ENCODE measurements at regions not wholly inside any gene's neighbourhood (a gene's known extent, or its start where the extent isn't known, plus 50 kb on each side); places are given as distances from the start of the nearest gene placed in this dataset.

DNA sequence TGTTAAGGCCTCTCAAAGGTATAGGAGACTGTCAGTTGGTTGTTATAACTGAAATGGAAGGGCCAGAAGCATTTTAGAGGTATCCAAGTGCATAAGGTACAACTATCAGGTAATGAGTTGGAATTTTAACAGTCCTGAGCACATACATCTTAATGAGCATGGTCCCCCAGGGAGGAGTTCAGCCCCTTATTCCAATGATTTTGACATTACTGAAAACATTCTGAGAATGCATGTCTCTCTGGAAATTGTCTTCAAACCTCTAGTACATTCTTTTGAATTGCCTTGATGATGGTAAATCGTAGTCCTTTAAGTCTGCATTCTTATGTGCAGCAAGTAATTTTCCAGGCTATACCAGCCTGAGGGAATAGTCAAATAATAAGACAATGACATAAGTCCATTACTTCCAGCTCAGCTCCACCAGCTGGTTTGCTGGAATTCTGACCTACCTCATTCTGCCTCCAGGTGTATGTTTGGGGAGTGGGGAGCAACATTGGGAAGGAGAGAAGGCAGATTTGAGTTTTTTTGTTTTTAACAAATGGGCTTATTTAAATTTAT, 239.2 kb downstream of the MSRB3 start:
- no peak for DNase-seq (ENCODE audit: low spot score)

- DNase-seq (ENCODE audit: low spot score), result no peak
These were observed 240.3 kb downstream of the MSRB3 start for GRCh38 chr12:65518771-65519170.

DNA sequence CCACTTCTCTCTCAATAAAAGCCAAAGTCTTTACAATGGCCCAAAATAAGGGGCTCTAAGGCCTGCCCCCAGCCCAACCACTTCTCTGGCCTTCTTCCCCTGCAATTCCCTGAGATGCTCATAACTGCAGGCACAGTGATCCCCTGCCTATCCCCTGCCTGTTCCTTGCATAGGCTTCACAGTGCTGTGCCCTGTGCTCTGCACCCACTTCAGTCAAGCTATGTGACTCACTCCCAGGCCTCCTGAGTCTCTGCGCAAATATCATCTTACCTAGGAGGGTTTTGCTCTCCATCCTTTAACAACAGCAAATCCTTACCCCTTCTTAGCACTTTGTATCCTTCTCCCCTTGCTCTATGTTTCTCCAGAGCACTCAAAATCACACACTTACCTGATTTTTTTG, 242.2 kb downstream of the MSRB3 start:
- no peak for DNase-seq (ENCODE audit: low spot score)

DNA sequence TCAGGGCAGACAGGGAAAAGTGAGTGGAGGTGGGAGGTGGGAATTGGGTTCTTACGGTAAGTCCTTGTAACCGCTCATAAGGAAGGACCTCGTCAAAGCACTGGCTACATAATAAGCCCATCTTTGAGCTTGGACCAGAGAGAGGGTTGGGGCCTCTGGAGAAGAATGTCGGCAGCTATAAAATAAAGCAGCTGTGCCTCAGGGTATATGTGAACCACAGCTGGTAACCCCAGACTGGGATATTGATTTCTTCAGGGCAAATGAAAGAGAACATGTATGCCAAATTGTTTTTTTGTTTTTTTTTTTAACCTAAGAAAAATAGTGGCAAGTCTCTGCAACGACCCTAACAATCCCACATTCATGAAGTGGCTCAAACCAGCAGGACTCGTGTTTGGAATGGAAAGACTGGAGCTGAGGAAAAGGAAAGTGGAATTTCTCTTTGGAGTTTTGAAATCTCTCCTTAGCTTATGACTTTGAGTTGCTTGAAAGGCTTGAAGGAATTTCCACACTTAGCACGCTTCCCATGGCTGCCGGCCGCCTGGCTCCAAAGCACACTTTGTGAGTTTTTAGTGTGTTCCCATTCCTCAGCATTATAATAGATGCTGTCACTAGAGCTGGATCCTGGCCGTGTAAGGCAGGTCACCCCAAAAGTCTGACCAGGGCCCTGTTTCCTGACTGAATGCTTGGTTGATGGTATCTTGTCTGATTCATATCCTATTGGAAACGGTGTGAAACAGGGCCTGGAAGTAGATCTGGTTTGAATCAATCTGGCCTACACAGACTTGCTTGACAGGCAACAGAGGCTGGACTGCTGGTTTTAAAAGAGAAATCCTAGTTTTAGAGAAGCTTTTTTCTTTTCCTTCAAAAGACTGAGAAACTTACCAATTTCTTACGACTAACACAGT, 244.7 kb downstream of the MSRB3 start:
- no peak for DNase-seq (ENCODE audit: low spot score)

DNA sequence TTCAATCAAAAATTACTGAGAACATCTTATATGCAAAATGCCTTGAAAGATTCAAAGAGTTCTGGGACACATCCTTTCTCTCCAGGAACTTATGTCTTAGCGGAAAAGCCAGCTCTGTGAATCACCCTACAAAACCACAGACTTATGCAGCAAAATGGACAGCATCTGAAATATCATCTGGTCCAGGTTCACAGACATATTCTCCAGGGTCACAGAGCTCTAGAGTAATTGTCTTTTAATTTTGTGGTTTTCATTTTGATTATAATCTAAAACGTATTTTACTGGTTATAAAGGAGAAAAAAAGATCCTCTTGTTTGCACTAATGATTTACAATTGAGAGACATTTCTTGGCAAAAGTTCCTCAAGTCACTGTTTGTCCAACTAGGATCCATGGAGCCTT, 246.2 kb downstream of the MSRB3 start:
- DNase-seq (ENCODE audit: low spot score), result no peak

- no peak for DNase-seq (ENCODE audit: low spot score)
These were observed 247.1 kb downstream of the MSRB3 start for GRCh38 chr12:65525491-65526141.

DNA sequence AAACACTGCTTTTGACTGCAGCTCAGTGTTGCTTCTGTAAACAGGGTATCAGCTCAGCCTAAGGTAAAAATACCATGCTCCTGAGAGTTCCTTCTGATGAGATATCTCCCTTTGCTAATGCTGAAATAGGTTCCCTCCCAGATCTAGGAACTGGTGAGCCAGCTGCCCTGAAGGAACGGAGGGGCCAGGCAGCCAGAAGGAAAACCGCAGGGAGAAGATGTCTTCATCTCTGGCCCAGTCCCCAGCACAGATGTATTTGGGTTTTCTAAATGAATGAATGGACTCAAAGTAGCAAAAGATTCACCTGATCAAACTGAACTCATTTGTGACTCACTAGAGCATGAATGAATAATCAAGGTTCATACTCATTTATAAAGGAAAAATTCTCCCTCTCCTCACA, 247.8 kb downstream of the MSRB3 start:
- no peak for DNase-seq (ENCODE audit: low spot score)

DNA sequence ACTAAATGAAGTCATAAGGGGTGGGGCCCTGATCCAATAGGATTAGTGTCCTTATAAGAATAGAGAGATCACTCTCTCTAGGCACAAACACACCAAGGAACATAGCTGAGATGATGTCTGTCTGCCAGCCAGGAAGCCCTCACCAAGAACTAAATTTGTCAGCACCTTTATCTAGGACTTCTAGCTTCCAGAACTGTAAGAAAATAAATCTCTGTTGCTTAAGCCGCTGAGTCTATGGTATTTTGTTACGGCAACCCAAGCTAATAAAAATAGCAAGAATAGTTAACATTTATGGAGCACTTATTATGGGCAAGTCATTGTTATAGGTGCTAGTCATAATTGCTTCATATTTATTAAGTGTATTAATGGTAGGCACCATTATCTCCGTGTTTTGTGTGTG, 249.6 kb downstream of the MSRB3 start:
- DNase-seq (ENCODE audit: low spot score), result no peak

DNA sequence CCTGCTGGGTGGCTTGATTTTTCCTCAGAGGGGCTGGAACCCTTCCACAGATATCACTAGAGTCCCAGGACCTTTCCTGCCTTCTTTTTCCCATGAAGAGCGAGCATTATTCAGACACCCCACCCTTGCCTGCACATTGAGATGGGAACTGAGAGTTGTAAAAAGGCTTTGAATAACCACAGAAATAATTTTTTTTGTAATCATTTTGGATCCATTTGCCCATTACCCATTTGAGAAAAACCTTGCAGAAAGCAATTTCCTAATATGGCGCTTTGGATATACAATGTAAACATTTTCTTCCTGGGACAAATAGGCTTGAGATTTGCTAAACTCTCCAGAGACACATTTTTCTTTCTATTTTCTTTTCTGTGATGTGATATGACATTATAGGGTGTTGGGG, 250.6 kb downstream of the MSRB3 start:
- no peak for DNase-seq (ENCODE audit: low spot score)

DNA sequence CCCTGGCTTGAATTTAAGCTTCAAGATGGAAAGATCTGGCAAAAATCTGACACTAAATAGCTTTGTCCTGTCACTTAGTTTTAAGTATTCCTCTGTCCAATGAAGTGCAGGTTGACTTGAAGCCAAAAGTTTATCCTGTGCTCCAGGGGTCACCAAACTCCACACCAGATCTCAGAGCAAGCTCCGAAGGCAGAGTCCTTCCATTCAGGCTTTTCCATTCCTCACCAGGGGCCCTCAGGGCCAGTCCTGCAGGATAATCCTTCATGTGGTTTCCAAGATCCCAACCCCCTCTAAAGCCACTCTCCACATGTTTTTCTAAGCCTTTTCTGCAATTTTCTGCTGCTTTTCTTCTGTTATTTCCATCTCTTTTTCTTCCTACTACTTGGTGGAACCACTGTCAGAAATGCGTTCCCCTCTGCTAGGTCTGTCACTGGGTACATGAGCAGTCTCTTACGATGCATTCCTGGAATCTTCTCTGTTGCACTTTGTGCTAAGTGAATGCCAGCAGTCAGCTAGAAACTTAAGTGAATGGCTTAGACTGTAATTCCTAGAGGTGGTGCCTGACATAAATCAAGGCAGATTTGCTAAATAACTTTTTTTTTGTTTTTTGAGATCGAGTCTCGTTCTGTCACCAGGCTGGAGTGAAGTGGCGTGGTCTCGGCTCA, 251.4 kb downstream of the MSRB3 start:
- no peak for DNase-seq (ENCODE audit: low spot score)

GRCh38 chr12:65532162-65532561, 253.7 kb downstream of the MSRB3 start:
- no peak for DNase-seq (ENCODE audit: low spot score)

DNA sequence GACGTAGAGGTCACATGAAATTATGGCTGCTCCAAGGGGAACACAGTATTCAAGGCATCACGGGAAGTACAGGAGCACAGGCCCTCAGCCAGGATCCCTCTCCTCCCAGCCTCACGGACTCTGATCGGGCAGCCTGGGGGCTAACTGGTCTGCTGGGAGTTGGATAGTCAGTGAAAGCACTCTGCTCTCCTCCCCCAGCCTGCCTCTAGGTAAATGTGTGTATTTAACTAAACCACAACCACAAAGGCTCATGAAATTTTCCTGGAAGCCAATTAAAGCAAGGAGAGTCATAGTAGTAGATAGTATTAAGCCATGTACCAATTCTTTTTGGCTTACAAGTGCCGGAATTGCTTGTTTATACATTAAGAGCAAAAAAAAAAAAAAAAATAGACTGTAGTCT, 254.3 kb downstream of the MSRB3 start:
- DNase-seq (ENCODE audit: low spot score), result no peak

DNA sequence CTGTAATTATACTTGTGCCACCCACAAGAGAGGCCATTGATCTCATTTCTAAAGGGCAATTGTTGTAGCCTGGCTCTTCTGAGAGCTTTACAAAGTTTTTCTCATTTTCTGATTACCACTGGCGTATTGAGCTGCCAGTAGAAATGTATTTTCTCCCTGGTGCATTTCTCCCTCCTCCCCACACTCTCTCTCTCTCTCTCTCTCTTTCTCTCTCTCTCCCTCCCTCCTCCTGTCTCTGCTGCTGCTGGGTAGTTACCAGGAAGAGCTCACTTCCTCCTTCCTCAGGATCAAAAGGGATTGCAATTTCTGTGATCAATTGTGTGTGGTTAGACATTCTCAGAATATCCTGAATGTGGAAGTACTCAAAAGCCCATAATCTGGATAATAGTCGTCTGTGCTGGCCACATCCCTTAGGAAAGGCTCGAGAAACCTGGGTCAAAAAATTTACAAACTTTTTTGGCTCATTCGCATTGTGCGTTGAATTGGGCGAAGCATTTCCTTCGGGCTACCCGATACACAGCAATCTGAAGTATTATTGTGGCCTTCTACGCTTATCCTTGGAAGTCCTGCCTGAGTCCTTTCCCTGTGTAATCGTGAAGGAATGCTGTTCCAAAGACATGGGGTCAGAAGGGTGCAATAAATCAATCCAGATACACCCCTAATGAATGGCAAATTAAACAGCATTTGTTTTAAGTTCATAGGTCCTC, 254.8 kb downstream of the MSRB3 start:
- no peak for DNase-seq (ENCODE audit: low spot score)

- DNase-seq (ENCODE audit: low spot score), result no peak
These were observed 255.9 kb downstream of the MSRB3 start for GRCh38 chr12:65534238-65534841.

GRCh38 chr12:65535946-65536345, 257.5 kb downstream of the MSRB3 start:
- no peak for DNase-seq (ENCODE audit: low spot score)

- DNase-seq (ENCODE audit: low spot score), result no peak
These were observed 257.9 kb downstream of the MSRB3 start for GRCh38 chr12:65536351-65536750.

GRCh38 chr12:65536876-65537681, 258.6 kb downstream of the MSRB3 start:
- no peak for DNase-seq (ENCODE audit: low spot score)

DNA sequence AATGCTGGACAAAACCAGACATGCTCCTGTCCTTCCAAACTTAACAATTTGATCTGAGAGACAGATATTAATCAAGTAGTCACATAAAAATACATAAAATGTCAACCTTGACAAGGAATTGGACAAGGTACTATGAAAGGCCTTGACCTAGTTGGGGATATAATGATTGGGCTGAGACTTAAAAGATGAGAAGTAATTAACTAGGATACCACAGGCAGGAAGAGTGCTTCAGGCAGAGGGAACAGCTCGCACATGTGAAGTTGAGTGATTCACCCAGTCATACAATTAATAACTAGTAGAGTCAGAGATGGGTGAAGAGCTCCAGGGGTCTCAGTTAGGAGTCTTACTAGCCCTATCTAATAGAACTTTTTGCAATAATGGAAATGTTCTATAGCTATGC, 259.5 kb downstream of the MSRB3 start:
- DNase-seq (ENCODE audit: low spot score), result no peak

GRCh38 chr12:65539023-65539422, 260.5 kb downstream of the MSRB3 start:
- no peak for DNase-seq (ENCODE audit: low spot score)

DNA sequence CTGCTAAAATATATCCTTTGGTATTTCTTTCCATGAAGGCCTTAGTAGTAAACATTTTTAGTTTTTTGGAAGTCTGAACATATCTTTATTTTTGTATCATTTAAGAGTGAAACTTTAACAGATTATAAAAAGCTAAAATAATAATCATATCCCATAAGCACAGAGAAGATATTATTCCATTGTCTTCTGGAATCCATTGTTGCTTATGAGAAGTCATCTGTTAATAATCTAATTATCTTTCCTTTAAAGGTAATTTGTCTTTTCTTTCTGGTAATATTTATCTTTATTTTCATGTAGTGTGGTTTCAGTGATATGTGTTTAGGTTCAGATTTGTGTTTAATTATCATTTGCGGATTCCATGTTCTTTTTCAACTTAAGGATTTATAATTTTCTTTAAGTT, 261.7 kb downstream of the MSRB3 start:
- no peak for DNase-seq (ENCODE audit: low spot score)

DNA sequence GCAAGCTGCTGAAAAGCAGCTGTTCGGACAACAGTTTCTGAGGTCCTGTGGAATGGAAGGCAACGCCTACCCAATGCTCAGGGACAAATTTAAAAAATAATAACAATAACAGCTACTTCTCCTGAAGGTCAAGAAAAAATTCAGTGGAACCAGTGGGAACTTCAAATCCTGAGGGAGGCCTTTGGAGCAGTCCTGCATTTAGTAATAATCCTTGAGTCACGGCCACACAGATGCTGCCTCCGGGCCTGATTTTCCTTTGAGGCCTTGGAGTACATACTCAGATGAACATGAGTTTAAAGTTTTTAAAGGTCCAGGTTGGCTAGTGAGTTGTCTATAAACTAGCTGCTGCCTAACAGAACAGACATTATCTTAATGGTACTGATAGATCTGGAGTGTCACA, 268.0 kb downstream of the MSRB3 start:
- no peak for DNase-seq (ENCODE audit: low spot score)
